Astrocyte of the hippocampus (primary cell): ENCODE measurements at regions not wholly inside any gene's neighbourhood (a gene's known extent, or its start where the extent isn't known, plus 50 kb on each side); places are given as distances from the start of the nearest gene placed in this dataset.

Experiments used
- DNase-seq: peaks from one replicate; pipeline ENCODE4 v3.0.0; 2011; ENCODE audit warnings: low read depth, low spot score

GRCh38 chr6:164166515-164166914 is 752.0 kb downstream of the QKI start:
- no peak for DNase-seq

- DNase-seq = peak; percentile 70
These were observed 750.4 kb downstream of the QKI start for GRCh38 chr6:164164876-164165275.

- DNase-seq = no peak
These were observed 748.7 kb downstream of the QKI start for GRCh38 chr6:164163239-164163638.

GRCh38 chr6:164159061-164159460 is 744.5 kb downstream of the QKI start:
- DNase-seq = no peak

GRCh38 chr6:164154588-164154987 is 740.1 kb downstream of the QKI start:
- no peak for DNase-seq

GRCh38 chr6:164152611-164153010 is 738.1 kb downstream of the QKI start:
- peak; percentile 7 for DNase-seq

GRCh38 chr6:164151161-164152120 is 736.9 kb downstream of the QKI start:
- peak; percentile 86 for DNase-seq

- DNase-seq = peak; percentile 34
These were observed 735.7 kb downstream of the QKI start for GRCh38 chr6:164150232-164150631.

- DNase-seq = no peak
These were observed 734.3 kb downstream of the QKI start for GRCh38 chr6:164148788-164149187.

GRCh38 chr6:164144316-164144715 is 729.8 kb downstream of the QKI start:
- DNase-seq = no peak

- DNase-seq = no peak
These were observed 727.8 kb downstream of the QKI start for GRCh38 chr6:164142322-164142721.

- no peak for DNase-seq
These were observed 721.1 kb downstream of the QKI start for GRCh38 chr6:164135511-164136132.

- peak; percentile 76 for DNase-seq
These were observed 718.6 kb downstream of the QKI start for GRCh38 chr6:164133095-164133494.

GRCh38 chr6:164130585-164130984 is 716.1 kb downstream of the QKI start:
- DNase-seq = no peak

- no peak for DNase-seq
These were observed 715.6 kb downstream of the QKI start for GRCh38 chr6:164130151-164130550.

- DNase-seq = no peak
These were observed 714.7 kb downstream of the QKI start for GRCh38 chr6:164129218-164129617.

GRCh38 chr6:164128101-164128500 is 713.6 kb downstream of the QKI start:
- no peak for DNase-seq

- DNase-seq = no peak
These were observed 710.5 kb downstream of the QKI start for GRCh38 chr6:164124986-164125385.

- DNase-seq = no peak
These were observed 710.0 kb downstream of the QKI start for GRCh38 chr6:164124473-164124872.

GRCh38 chr6:164122109-164122508 is 707.6 kb downstream of the QKI start:
- no peak for DNase-seq

GRCh38 chr6:164121527-164121926 is 707.0 kb downstream of the QKI start:
- DNase-seq = no peak

- no peak for DNase-seq
These were observed 700.1 kb downstream of the QKI start for GRCh38 chr6:164114651-164115050.

GRCh38 chr6:164114051-164114450 is 699.5 kb downstream of the QKI start:
- DNase-seq = no peak
